ENCODE measurements at regions not wholly inside any gene's neighbourhood (a gene's known extent, or its start where the extent isn't known, plus 50 kb on each side); places are given as distances from the start of the nearest gene placed in this dataset.

DNA sequence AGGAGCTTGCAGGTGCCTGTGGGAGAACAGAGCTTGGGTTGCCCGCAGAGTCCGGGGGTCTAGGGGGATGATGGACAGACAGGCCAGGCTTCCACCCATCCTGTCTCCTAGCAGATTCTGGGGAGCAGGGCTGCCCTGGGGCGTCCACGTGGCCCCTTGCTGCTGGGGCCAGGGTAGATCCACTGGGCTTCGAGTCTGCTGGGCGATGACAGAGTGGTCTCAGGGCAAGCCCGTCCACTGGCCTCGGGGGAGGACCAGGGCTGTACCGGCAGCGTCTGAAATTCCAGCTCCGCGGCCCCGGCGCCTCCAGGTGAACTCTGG lies 124.2 kb upstream of the IRX4 start:
- H3K4me3 Mint-ChIP-seq = no peak overlapping the region
- H3F3A ChIP-seq (ENCODE audit: low read depth) = no peaks in the 10 kb centered on the region
- no peak overlapping the region for H2AFZ ChIP-seq (replicated peaks)
- TF ChIP-seq EZH2phosphoT487 (IDR thresholded peaks at IDR 0.05) = no peak
- no peak for TF ChIP-seq EZH2 (IDR thresholded peaks at IDR 0.05)
- TF ChIP-seq CTCF (IDR thresholded peaks at IDR 0.05) = no peak
- H3K4me2 ChIP-seq = no peak overlapping the region
- no peaks in the 10 kb centered on the region for H4K20me1 ChIP-seq (ENCODE audit: low read depth)
- H3K27me3 ChIP-seq = peaks cover 11% of the 10 kb centered on the region
- H3K4me1 Mint-ChIP-seq = peaks cover 2% of the 10 kb centered on the region
- no peak overlapping the region for H3K27ac Mint-ChIP-seq
- peaks cover 12% of the 10 kb centered on the region for H3K27me3 Mint-ChIP-seq (ENCODE audit: insufficient read depth, low read depth)
- H3K9me3 ChIP-seq (ENCODE audit: low read depth) = no peaks in the 10 kb centered on the region
- H3K27ac ChIP-seq = no peak overlapping the region
- no peaks in the 10 kb centered on the region for H3K79me2 ChIP-seq (ENCODE audit: low read depth)
- H3K9ac ChIP-seq = no peak overlapping the region
- no peak for DNase-seq (ENCODE audit: low spot score)
- no peaks in the 10 kb centered on the region for H3K36me3 ChIP-seq
- no peaks in the 10 kb centered on the region for H3K36me3 Mint-ChIP-seq
- H3K4me3 ChIP-seq = no peak overlapping the region
- no peaks in the 10 kb centered on the region for H3K4me1 ChIP-seq
- no peaks in the 10 kb centered on the region for H3K9me3 Mint-ChIP-seq

DNA sequence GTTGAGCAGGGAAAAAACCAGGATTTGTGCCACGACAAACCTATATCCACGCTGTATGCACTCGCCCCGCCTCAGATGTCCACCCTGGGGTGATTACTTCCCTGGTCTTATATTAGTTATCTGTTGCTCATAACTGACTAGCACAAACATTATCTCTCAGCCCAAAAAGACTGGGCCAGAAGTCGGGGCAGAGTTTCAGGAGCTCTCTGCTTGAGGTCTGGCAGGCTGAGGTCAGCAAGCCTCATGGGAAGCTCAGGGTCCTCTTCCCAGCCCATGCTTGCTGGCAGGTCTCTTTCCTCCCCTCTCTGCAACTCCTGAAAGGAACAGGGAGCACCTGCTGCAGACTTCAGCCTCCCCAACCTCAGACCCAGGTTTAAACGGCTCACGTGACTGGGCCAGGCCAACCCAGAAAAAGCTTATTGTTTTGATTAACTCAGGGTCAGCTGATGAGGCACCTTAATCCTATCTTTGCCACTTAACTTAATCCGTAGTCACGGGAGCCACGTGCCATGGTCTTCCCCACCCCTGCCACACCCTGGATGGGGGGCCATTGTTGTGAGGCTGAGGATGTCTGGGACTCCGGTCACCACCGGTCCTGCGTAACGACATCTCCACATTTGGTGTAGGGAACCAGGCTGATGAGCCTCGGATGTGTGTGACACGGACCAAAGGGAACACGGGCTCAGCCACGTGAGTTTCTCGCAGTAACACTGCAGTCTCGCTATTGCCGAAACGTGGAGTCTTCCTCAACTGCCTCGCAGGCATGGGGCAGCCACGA lies 123.7 kb upstream of the IRX4 start:
- Mint-ChIP-seq H3K4me3 (no peak overlapping the region), H3K4me1 (peaks cover 2% of the 10 kb centered on the region), H3K27me3 (ENCODE audit: insufficient read depth, low read depth) (peaks cover 8% of the 10 kb centered on the region), H3K9me3 (no peaks in the 10 kb centered on the region), H3K36me3 (no peaks in the 10 kb centered on the region), H3K27ac (peak overlapping the region; percentile 63)
- H3K79me2 ChIP-seq (ENCODE audit: low read depth) = no peaks in the 10 kb centered on the region
- H3F3A ChIP-seq (ENCODE audit: low read depth) = no peaks in the 10 kb centered on the region
- H3K27me3 ChIP-seq = peaks cover 11% of the 10 kb centered on the region
- no peak for DNase-seq (ENCODE audit: low spot score)
- no peak overlapping the region for H3K4me2 ChIP-seq
- H2AFZ ChIP-seq (replicated peaks) = no peak overlapping the region
- H3K9me3 ChIP-seq (ENCODE audit: low read depth) = no peaks in the 10 kb centered on the region
- H3K9ac ChIP-seq = no peak overlapping the region
- H3K4me1 ChIP-seq = no peaks in the 10 kb centered on the region
- no peaks in the 10 kb centered on the region for H4K20me1 ChIP-seq (ENCODE audit: low read depth)
- H3K27ac ChIP-seq = no peak overlapping the region
- TF ChIP-seq EZH2phosphoT487 (IDR thresholded peaks at IDR 0.05) = no peak
- no peak for TF ChIP-seq EZH2 (IDR thresholded peaks at IDR 0.05)
- TF ChIP-seq CTCF (IDR thresholded peaks at IDR 0.05) = no peak
- no peaks in the 10 kb centered on the region for H3K36me3 ChIP-seq
- no peak overlapping the region for H3K4me3 ChIP-seq

GRCh38 chr5:2005101-2006041 lies 122.6 kb upstream of the IRX4 start:
- Histone ChIP-seq H3F3A (ENCODE audit: low read depth) (no peaks in the 10 kb centered on the region), H3K27ac (no peak overlapping the region), H3K9ac (no peak overlapping the region), H3K4me2 (no peak overlapping the region), H3K36me3 (no peaks in the 10 kb centered on the region), H3K9me3 (ENCODE audit: low read depth) (no peaks in the 10 kb centered on the region), H3K79me2 (ENCODE audit: low read depth) (no peaks in the 10 kb centered on the region), H3K4me1 (no peaks in the 10 kb centered on the region), H3K4me3 (no peak overlapping the region), H2AFZ (replicated peaks) (no peak overlapping the region), H4K20me1 (ENCODE audit: low read depth) (no peaks in the 10 kb centered on the region), H3K27me3 (peaks cover 11% of the 10 kb centered on the region)
- no peak overlapping the region for H3K4me3 Mint-ChIP-seq
- H3K27me3 Mint-ChIP-seq (ENCODE audit: insufficient read depth, low read depth) = peaks cover 3% of the 10 kb centered on the region
- TF ChIP-seq EZH2 (IDR thresholded peaks at IDR 0.05) = no peak
- TF ChIP-seq EZH2phosphoT487 (IDR thresholded peaks at IDR 0.05) = no peak
- no peak for TF ChIP-seq CTCF (IDR thresholded peaks at IDR 0.05)
- peaks cover 2% of the 10 kb centered on the region for H3K4me1 Mint-ChIP-seq
- DNase-seq (ENCODE audit: low spot score) = no peak
- H3K36me3 Mint-ChIP-seq = no peaks in the 10 kb centered on the region
- no peak overlapping the region for H3K27ac Mint-ChIP-seq
- H3K9me3 Mint-ChIP-seq = no peaks in the 10 kb centered on the region

Measured in neural progenitor cell (in vitro differentiated cells).